ENCODE measurements at regions not wholly inside any gene's neighbourhood (a gene's known extent, or its start where the extent isn't known, plus 50 kb on each side); places are given as distances from the start of the nearest gene placed in this dataset.
"Not testable (repeated sequence)": the region's sequence is repeated elsewhere in the genome, so short reads cannot be mapped to it uniquely, and the experiment has no call there.

- not testable (repeated sequence) for H3K27me3 Mint-ChIP-seq; H3K4me3 Mint-ChIP-seq; DNase-seq; H3K36me3 Mint-ChIP-seq (ENCODE audit: low read depth); H3K27ac Mint-ChIP-seq; H3K4me1 Mint-ChIP-seq; ATAC-seq; H3K9me3 ChIP-seq (ENCODE audit: control insufficient read depth, low read length, poor library complexity, severe bottlenecking)
Measured at GRCh38 chr2:216980510-216980909, 120.6 kb upstream of the TNP1 start.

- ATAC-seq (no peak), DNase-seq (no peak)
- H3K9me3 ChIP-seq (ENCODE audit: control insufficient read depth, low read length, poor library complexity, severe bottlenecking), result no peaks in the 10 kb centered on the region
- Mint-ChIP-seq H3K4me1 (no peaks in the 10 kb centered on the region), H3K36me3 (ENCODE audit: low read depth) (no peaks in the 10 kb centered on the region), H3K27me3 (no peaks in the 10 kb centered on the region), H3K4me3 (no peak overlapping the region), H3K27ac (no peak overlapping the region)
Measured at GRCh38 chr2:216974321-216975302, 114.7 kb upstream of the TNP1 start.

- H3K4me1 Mint-ChIP-seq, result no peaks in the 10 kb centered on the region
- no peak for ATAC-seq
Measured at GRCh38 chr2:216971593-216971992, 111.7 kb upstream of the TNP1 start.

DNA sequence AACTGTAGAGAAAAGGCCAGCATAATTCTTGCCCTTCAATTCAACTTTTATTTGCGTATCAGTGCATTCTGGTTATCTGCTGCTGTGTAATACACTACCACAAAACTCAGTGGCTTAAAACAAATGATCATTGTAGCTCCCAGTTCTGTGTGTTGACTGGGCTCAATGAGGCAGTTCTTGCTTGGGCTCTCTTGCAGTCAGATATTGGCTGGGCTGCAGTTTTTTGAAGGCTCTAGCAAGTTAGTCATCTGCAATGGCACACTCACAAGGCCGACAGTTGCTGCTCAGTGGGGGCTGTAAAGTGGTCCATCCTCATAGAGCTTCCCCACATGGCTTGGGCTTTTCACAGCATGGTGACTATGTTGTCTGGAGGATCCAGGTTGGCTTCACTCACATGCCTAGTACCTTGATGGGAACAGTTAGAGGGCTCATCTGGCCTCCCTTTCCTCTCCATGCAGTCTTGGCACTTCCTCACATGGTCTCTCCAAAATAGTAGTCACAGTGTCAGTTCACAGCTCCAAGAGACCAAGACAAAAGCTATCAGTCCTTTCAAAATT, 110.6 kb upstream of the TNP1 start:
- no peaks in the 10 kb centered on the region for H3K9me3 ChIP-seq (ENCODE audit: control insufficient read depth, low read length, poor library complexity, severe bottlenecking)
- no peaks in the 10 kb centered on the region for H3K4me1 Mint-ChIP-seq
- H3K36me3 Mint-ChIP-seq (ENCODE audit: low read depth), result no peaks in the 10 kb centered on the region
- H3K4me3 Mint-ChIP-seq, result no peak overlapping the region
- H3K27ac Mint-ChIP-seq, result no peak overlapping the region
- ATAC-seq, result no peak
- no peak for DNase-seq
- no peaks in the 10 kb centered on the region for H3K27me3 Mint-ChIP-seq

More at GRCh38 chr2:216971593-216971992, 111.7 kb upstream of the TNP1 start:
- no peaks in the 10 kb centered on the region for H3K27me3 Mint-ChIP-seq
- H3K9me3 ChIP-seq (ENCODE audit: control insufficient read depth, low read length, poor library complexity, severe bottlenecking), result no peaks in the 10 kb centered on the region
- no peak overlapping the region for H3K4me3 Mint-ChIP-seq
- no peak for DNase-seq
- no peak overlapping the region for H3K27ac Mint-ChIP-seq
- no peaks in the 10 kb centered on the region for H3K36me3 Mint-ChIP-seq (ENCODE audit: low read depth)

- DNase-seq (no peak), ATAC-seq (no peak)
- Mint-ChIP-seq H3K36me3 (ENCODE audit: low read depth) (no peaks in the 10 kb centered on the region), H3K4me1 (no peaks in the 10 kb centered on the region), H3K27ac (no peak overlapping the region), H3K27me3 (no peaks in the 10 kb centered on the region), H3K4me3 (no peak overlapping the region)
- no peaks in the 10 kb centered on the region for H3K9me3 ChIP-seq (ENCODE audit: control insufficient read depth, low read length, poor library complexity, severe bottlenecking)
Measured at GRCh38 chr2:216967889-216968288, 108.0 kb upstream of the TNP1 start.

GRCh38 chr2:216960671-216961268, 100.9 kb upstream of the TNP1 start:
- Mint-ChIP-seq H3K27me3 (no peaks in the 10 kb centered on the region), H3K4me1 (peaks cover 4% of the 10 kb centered on the region), H3K36me3 (ENCODE audit: low read depth) (no peaks in the 10 kb centered on the region), H3K27ac (no peak overlapping the region), H3K4me3 (no peak overlapping the region)
- no peak for DNase-seq
- ATAC-seq, result no peak
- no peaks in the 10 kb centered on the region for H3K9me3 ChIP-seq (ENCODE audit: control insufficient read depth, low read length, poor library complexity, severe bottlenecking)

DNA sequence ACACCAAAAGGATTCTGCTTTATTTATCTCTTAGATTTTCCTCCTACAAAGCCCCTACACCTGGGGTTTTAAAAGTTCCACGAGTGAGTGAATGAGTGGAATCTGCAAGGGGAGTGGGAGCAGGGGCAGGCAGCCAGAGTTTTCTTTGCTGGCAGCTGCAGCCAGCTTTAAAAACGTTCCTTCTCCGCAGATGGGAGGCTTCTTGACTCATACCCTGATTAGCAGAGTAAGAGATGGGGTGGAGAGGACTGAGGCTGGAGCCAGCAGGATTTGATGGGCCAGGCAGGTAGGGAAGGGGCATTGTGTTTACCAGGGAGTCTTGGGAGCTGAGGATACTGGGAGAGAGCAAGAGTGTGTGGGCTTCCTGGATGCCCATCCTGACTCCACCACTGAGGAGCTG, 99.6 kb upstream of the TNP1 start:
- no peak overlapping the region for H3K27ac Mint-ChIP-seq
- ATAC-seq, result no peak

DNA sequence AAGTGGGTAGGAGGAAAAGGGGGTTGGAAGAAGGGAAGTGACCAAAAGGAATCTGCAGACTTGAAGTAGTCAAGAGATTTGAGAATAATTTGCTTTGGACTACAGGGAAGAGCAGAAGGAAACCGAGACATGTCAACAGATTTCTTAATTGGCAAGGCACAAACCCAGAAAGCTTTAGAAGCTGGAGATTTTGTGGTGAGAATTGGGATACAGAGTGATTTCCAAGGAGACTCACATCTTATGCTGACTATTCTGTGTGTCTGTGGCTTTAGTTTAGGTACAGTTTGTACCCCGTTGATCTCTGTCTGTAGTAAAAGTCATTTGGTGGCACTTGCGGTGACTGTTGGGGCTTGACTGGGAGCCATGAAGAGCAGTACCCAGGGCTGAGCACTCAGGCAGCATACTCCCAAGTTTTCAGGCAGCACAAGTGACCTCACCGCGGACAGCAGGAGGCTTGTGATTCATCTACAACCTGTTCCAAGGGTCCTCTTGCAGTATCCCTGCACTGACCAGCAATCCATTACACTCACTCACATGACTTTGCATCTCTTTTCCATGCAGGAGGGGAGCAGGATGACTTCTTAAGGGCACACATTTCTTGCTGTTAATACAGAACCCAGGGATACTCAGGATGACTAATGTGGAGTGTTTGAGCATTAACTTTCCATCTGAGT, 97.1 kb upstream of the TNP1 start:
- ATAC-seq (no peak), DNase-seq (no peak)
- H3K36me3 Mint-ChIP-seq (ENCODE audit: low read depth), result no peaks in the 10 kb centered on the region
- H3K4me1 Mint-ChIP-seq, result peaks cover 4% of the 10 kb centered on the region
- H3K9me3 ChIP-seq (ENCODE audit: control insufficient read depth, low read length, poor library complexity, severe bottlenecking), result no peaks in the 10 kb centered on the region
- H3K4me3 Mint-ChIP-seq, result no peak overlapping the region
- H3K27me3 Mint-ChIP-seq, result no peaks in the 10 kb centered on the region
- H3K27ac Mint-ChIP-seq, result no peak overlapping the region

More for the DNA sequence above, 99.6 kb upstream of the TNP1 start:
- Mint-ChIP-seq H3K36me3 (ENCODE audit: low read depth) (no peaks in the 10 kb centered on the region), H3K4me1 (peaks cover 4% of the 10 kb centered on the region), H3K4me3 (no peak overlapping the region), H3K27me3 (no peaks in the 10 kb centered on the region)
- no peaks in the 10 kb centered on the region for H3K9me3 ChIP-seq (ENCODE audit: control insufficient read depth, low read length, poor library complexity, severe bottlenecking)
- DNase-seq, result no peak

GRCh38 chr2:216951171-216951570, 91.3 kb upstream of the TNP1 start:
- ATAC-seq, result no peak
- Mint-ChIP-seq H3K27ac (no peak overlapping the region), H3K27me3 (no peaks in the 10 kb centered on the region), H3K4me1 (no peaks in the 10 kb centered on the region), H3K4me3 (no peak overlapping the region), H3K36me3 (ENCODE audit: low read depth) (no peaks in the 10 kb centered on the region)
- DNase-seq, result no peak
- no peaks in the 10 kb centered on the region for H3K9me3 ChIP-seq (ENCODE audit: control insufficient read depth, low read length, poor library complexity, severe bottlenecking)

- no peak for ATAC-seq
- no peaks in the 10 kb centered on the region for H3K4me1 Mint-ChIP-seq
- no peaks in the 10 kb centered on the region for H3K9me3 ChIP-seq (ENCODE audit: control insufficient read depth, low read length, poor library complexity, severe bottlenecking)
- no peak overlapping the region for H3K27ac Mint-ChIP-seq
- no peak for DNase-seq
- no peaks in the 10 kb centered on the region for H3K27me3 Mint-ChIP-seq
- H3K4me3 Mint-ChIP-seq, result no peak overlapping the region
- no peaks in the 10 kb centered on the region for H3K36me3 Mint-ChIP-seq (ENCODE audit: low read depth)
Measured at GRCh38 chr2:216950547-216950946, 90.7 kb upstream of the TNP1 start.

GRCh38 chr2:216949700-216950413, 90.0 kb upstream of the TNP1 start:
- no peak overlapping the region for H3K27ac Mint-ChIP-seq

GRCh38 chr2:216947055-216947454, 87.2 kb upstream of the TNP1 start:
- Mint-ChIP-seq H3K4me3 (no peak overlapping the region), H3K27ac (no peak overlapping the region), H3K36me3 (ENCODE audit: low read depth) (no peaks in the 10 kb centered on the region), H3K27me3 (no peaks in the 10 kb centered on the region), H3K4me1 (no peaks in the 10 kb centered on the region)
- no peaks in the 10 kb centered on the region for H3K9me3 ChIP-seq (ENCODE audit: control insufficient read depth, low read length, poor library complexity, severe bottlenecking)
- no peak for DNase-seq
- ATAC-seq, result no peak

More at GRCh38 chr2:216949700-216950413, 90.0 kb upstream of the TNP1 start:
- Mint-ChIP-seq H3K4me1 (no peaks in the 10 kb centered on the region), H3K27me3 (no peaks in the 10 kb centered on the region), H3K4me3 (no peak overlapping the region), H3K36me3 (ENCODE audit: low read depth) (no peaks in the 10 kb centered on the region)
- H3K9me3 ChIP-seq (ENCODE audit: control insufficient read depth, low read length, poor library complexity, severe bottlenecking), result no peaks in the 10 kb centered on the region
- no peak for ATAC-seq
- no peak for DNase-seq

DNA sequence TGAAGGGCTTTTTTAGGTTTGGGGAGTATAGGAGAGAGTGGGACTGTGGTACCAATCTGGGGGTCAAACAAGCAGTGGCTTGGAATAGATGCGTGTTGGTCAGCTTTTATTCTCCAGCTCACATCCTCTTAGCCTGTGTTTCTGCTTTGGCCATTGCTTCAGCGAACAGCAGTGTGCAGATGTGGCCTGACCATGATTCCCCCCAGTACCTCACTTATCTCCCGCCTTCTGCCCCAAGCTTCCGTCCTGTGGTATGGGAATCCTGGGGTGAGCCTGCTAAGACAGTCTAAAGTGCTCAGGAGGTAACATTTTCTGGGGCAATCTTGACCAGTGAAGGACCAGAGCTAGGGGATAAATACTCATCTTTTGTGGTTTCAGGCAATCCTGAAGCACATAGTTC, 84.9 kb upstream of the TNP1 start:
- Mint-ChIP-seq H3K4me1 (no peaks in the 10 kb centered on the region), H3K27ac (no peak overlapping the region), H3K36me3 (ENCODE audit: low read depth) (no peaks in the 10 kb centered on the region), H3K27me3 (no peaks in the 10 kb centered on the region), H3K4me3 (no peak overlapping the region)
- ATAC-seq, result no peak
- DNase-seq, result no peak
- no peaks in the 10 kb centered on the region for H3K9me3 ChIP-seq (ENCODE audit: control insufficient read depth, low read length, poor library complexity, severe bottlenecking)
